Transverse colon (tissue), 4 donors: ENCODE measurements at regions not wholly inside any gene's neighbourhood (a gene's known extent, or its start where the extent isn't known, plus 50 kb on each side); places are given as distances from the start of the nearest gene placed in this dataset.

Experiments used
- DNase-seq: peaks from one replicate; pipeline ENCODE4 v3.0.0-alpha.2; 2019
- H3K27ac ChIP-seq, 4 donors: fragments of 200-600 bp; sonication (generic); 2 replicates each; pipeline ENCODE4 v1.5.1; 2016 to 2018; ENCODE audit warnings: inconsistent platforms in 4 of 4
- H3K27me3 ChIP-seq: fragments of 200-600 bp; sonication (generic); 2 replicates; pipeline ENCODE4 v1.5.1; 2017; ENCODE audit warnings: inconsistent platforms
- H3K36me3 ChIP-seq, 4 donors: fragments of 200-600 bp; sonication (generic); 2 replicates each; pipeline ENCODE4 v1.5.1; 2017 to 2019; ENCODE audit warnings: inconsistent platforms in 4 of 4
- H3K4me1 ChIP-seq, 4 donors: fragments of 200-600 bp; sonication (generic); 2 replicates each; pipeline ENCODE4 v1.5.1; 2017 to 2020; ENCODE audit warnings: inconsistent platforms in 4 of 4
- H3K4me3 ChIP-seq, 4 donors: fragments of 200-600 bp; sonication (generic); 1 replicate in 1 of 4; 2 replicates in 3 of 4; pipeline versions ENCODE4 v1.5.1 to v1.6.1; 2017 to 2019; ENCODE audit warnings: inconsistent platforms in 4 of 4
- H3K9me3 ChIP-seq, 2 donors: fragments of 200-600 bp; sonication (generic); 2 replicates each; pipeline ENCODE4 v1.5.1; 2017 to 2019; ENCODE audit warnings: inconsistent platforms in 2 of 2
- CTCF ChIP-seq, 5 experiments: fragments of 200-600 bp in 3 of 5; fragments of 450-650 bp in 2 of 5; sonication (generic) in 3 of 5; IDR thresholded peaks; 1 replicate in 2 of 5; 2 replicates in 3 of 5; pipeline ENCODE4 v1.5.1; 2016 to 2017; ENCODE audit warnings: antibody characterized with exemption in 5 of 5, inconsistent platforms in 3 of 5, mild to moderate bottlenecking in 2 of 5, moderate library complexity in 1 of 5
- EP300 ChIP-seq: sonication (generic); formaldehyde crosslinking; IDR thresholded peaks from one replicate; pipeline ENCODE4 v1.6.1; 2017; ENCODE audit warnings: antibody characterized with exemption, low read depth
- POLR2A ChIP-seq: fragments of 450-650 bp; IDR thresholded peaks from one replicate; pipeline ENCODE4 v1.6.1; 2016; ENCODE audit warnings: antibody characterized with exemption, mild to moderate bottlenecking, moderate library complexity
- POLR2AphosphoS5 ChIP-seq, 3 donors: sonication (generic); formaldehyde crosslinking; IDR thresholded peaks; one replicate each; pipeline ENCODE4 v1.6.1; 2016; ENCODE audit warnings: antibody characterized with exemption in 3 of 3
- WGBS, 2 donors: methylation state at CpG; one replicate each; pipeline ENCODE4 v1.1.5; 2018; ENCODE audit warnings: low coverage in 1 of 2; 5-methylcytosine and 5-hydroxymethylcytosine counted together
- in situ Hi-C, 4 donors: fragments of 200-750 bp; cut with MboI; loops; one replicate each; pipeline versions ENCODE4 v1.15.0 to v1.15.1; 2017; ENCODE audit warnings: low sequenced_read_pairs in 3 of 4, low pct_ligation_motif_present in 1 of 4, low pct_unique_long_range_greater_than_20kb in 1 of 4
- intact Hi-C: fragments of 100-400 bp; cut with DNase I; formaldehyde crosslinking; loops from one replicate; pipeline ENCODE4 v1.15.1; 2023; ENCODE audit warnings: low total_unique reads

GRCh38 chrX:148270499-148270898 is 229.9 kb upstream of the AFF2 start:
- Histone ChIP-seq H3K9me3 (no peaks in the 10 kb centered on the region), H3K4me3 (no peak overlapping the region), H3K36me3 (no peaks in the 10 kb centered on the region), H3K27me3 (no peaks in the 10 kb centered on the region), H3K4me1 (no peaks in the 10 kb centered on the region), H3K27ac (no peak overlapping the region)
- in situ Hi-C loops = no loop called here
- WGBS, 2 donors = 62% methylated on average over 2 of the region's 2 CpGs; no CpG with 5 or more reads in 1 of the 2 donors
- DNase-seq = no peak
- TF ChIP-seq POLR2A (no peak), CTCF (IDR thresholded peaks at IDR 0.05) (no peak), POLR2AphosphoS5 (IDR thresholded peaks at IDR 0.05) (no peak)
- intact Hi-C loops = no loop called here

GRCh38 chrX:148271263-148271662 is 229.2 kb upstream of the AFF2 start:
- Histone ChIP-seq H3K27ac (no peak overlapping the region), H3K27me3 (no peaks in the 10 kb centered on the region), H3K9me3 (no peaks in the 10 kb centered on the region), H3K4me3 (no peak overlapping the region), H3K36me3 (no peaks in the 10 kb centered on the region), H3K4me1 (no peaks in the 10 kb centered on the region)
- 61 to 64% methylated on average over 1 to 2 of the region's 2 CpGs for WGBS, 2 donors
- intact Hi-C loops = no loop called here
- DNase-seq = no peak
- in situ Hi-C loops = no loop called here
- TF ChIP-seq CTCF (IDR thresholded peaks at IDR 0.05) = no peak
- no peak for TF ChIP-seq POLR2A
- TF ChIP-seq EP300 = no peak
- TF ChIP-seq POLR2AphosphoS5 (IDR thresholded peaks at IDR 0.05) = no peak

- in situ Hi-C loops = no loop called here
- no peaks in the 10 kb centered on the region for H3K36me3 ChIP-seq
- H3K4me3 ChIP-seq = no peak overlapping the region
- no peaks in the 10 kb centered on the region for H3K9me3 ChIP-seq
- TF ChIP-seq POLR2A = no peak
- no peak for TF ChIP-seq POLR2AphosphoS5 (IDR thresholded peaks at IDR 0.05)
- TF ChIP-seq CTCF (IDR thresholded peaks at IDR 0.05) = no peak
- no peak for TF ChIP-seq EP300
- H3K27ac ChIP-seq = no peak overlapping the region
- DNase-seq = no peak
- intact Hi-C loops = no loop called here
- WGBS, 2 donors = 19 to 40% methylated on average over 1 of the region's 1 CpG
- H3K4me1 ChIP-seq = no peaks in the 10 kb centered on the region
- H3K27me3 ChIP-seq = no peaks in the 10 kb centered on the region
Observed at GRCh38 chrX:148281920-148282319, 218.5 kb upstream of the AFF2 start.

GRCh38 chrX:148282504-148282903 is 217.9 kb upstream of the AFF2 start:
- no peaks in the 10 kb centered on the region for H3K36me3 ChIP-seq
- WGBS, 2 donors = 22% methylated on average over 1 of the region's 1 CpG; no CpG with 5 or more reads in 1 of the 2 donors
- intact Hi-C loops = no loop called here
- no peak for DNase-seq
- no peak overlapping the region for H3K4me3 ChIP-seq
- no peaks in the 10 kb centered on the region for H3K27me3 ChIP-seq
- no peaks in the 10 kb centered on the region for H3K9me3 ChIP-seq
- no peak overlapping the region for H3K27ac ChIP-seq
- no peak for TF ChIP-seq CTCF (IDR thresholded peaks at IDR 0.05)
- TF ChIP-seq EP300 = no peak
- TF ChIP-seq POLR2AphosphoS5 (IDR thresholded peaks at IDR 0.05) = no peak
- TF ChIP-seq POLR2A = no peak
- in situ Hi-C loops = no loop called here
- no peaks in the 10 kb centered on the region for H3K4me1 ChIP-seq
